UCSD-AML1 (cell line): ENCODE measurements at regions not wholly inside any gene's neighbourhood (a gene's known extent, or its start where the extent isn't known, plus 50 kb on each side); places are given as distances from the start of the nearest gene placed in this dataset.

Experiments
- DNase-seq: peaks from one replicate; lab custom pipeline; 2025; ENCODE audit not compliant: unreplicated experiment; lab: John Stamatoyannopoulos, UW

DNA sequence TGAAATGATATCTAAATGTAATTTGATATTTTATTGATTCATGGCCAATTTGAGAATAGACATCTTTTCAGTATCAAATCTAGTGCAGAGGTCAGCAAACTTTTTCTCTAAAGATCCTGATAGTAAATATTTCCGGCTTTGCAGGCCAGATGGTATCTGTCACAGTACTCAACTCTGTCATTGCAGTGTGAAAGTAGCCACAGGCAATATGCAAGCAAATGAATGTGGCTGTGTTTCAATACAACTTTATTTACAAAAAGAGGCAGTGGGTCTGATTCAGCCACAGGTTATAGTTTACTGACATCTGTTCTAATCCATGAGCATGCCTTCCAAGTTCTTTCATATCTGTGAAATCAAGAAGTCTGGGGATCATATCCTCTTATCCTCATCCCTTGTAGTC, 221.2 kb downstream of the PRDM2 start:
- no peak for DNase-seq

GRCh38 chr1:13922466-13923110, 222.6 kb downstream of the PRDM2 start:
- DNase-seq, result no peak

DNA sequence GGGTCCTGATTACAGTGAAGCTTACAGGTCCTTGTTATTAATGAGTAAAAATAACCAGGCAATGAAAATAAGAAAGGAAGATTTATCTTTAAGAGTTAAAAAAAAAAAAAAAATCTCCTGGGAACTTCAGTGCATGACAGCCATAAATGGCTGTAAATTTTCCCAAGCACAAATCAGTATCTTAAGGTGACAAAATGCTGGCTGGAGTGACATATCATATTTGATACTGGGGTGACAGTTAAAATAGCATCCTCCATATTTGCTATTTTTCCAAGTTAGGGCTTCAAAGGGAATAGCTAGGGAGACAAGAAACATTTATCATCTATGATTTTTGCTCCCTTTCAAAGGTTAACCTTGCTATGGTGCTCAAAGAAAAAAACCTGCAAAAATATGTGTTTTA, 226.6 kb downstream of the PRDM2 start:
- no peak for DNase-seq

GRCh38 chr1:13927736-13928135, 227.7 kb downstream of the PRDM2 start:
- DNase-seq, result no peak

- DNase-seq, result no peak
Measured at GRCh38 chr1:13929313-13929712, 229.3 kb downstream of the PRDM2 start.

- no peak for DNase-seq
Measured at GRCh38 chr1:13930151-13930550, 230.2 kb downstream of the PRDM2 start.

- no peak for DNase-seq
Measured at GRCh38 chr1:13931226-13931625, 231.2 kb downstream of the PRDM2 start.

DNA sequence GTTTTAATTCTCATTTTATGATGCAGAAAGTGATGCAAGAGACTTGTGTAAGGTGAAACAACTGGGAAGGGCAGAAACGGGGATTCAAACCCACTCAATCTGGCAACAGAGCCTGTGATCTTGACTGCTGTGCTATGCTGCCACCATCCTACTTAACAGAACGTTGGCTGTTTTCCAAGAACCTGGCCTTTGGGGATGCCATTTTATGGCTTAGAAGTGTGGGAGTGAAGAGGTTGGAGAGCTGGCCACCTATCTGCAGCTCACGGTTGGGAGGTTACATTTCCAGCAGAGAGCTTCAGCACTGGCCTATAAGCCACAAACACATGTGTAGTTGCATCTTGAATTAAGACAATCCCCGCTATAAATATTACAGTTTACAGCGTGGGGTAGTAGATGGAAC, 235.3 kb downstream of the PRDM2 start:
- DNase-seq, result no peak

DNA sequence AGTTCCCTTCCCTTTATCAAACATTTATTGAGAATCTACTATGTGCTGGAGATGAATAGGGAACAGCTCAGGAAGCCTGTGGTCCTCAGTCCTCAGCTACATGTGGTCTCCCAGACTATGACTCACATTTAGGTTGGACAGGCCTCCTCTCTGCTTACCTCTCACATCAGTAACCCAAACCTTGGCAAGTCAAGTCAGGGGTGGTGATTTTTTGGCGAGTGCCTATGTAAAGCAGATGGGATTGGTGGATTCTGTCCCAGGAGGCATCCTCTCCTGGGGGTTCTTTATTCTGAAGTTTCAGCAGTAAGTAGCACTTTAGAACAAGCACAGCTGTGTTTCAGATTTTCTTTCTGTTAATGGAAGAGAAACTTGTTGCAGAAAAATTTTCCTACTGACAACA, 241.3 kb downstream of the PRDM2 start:
- DNase-seq, result no peak

- DNase-seq, result no peak
Measured at GRCh38 chr1:13943055-13943454, 243.1 kb downstream of the PRDM2 start.

DNA sequence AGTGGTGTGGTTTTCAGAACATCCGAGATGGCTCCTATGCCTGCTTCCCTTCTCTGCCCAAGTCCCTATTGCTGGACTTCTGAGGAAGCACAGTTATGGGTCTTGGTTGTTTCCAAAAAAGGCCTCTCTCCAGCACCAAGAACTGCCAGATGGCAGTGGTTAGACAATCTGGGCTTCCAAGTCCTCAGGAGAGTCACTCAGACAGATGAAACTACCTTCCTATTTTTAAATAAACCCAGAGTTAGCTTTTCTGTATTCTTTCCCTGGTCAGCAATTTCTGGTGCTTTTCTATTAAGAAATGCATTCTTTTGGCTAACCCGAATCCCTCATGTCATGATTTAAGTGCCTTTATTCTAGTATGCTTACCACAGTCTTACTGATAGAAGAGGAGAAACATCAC, 245.9 kb downstream of the PRDM2 start:
- DNase-seq, result no peak

DNA sequence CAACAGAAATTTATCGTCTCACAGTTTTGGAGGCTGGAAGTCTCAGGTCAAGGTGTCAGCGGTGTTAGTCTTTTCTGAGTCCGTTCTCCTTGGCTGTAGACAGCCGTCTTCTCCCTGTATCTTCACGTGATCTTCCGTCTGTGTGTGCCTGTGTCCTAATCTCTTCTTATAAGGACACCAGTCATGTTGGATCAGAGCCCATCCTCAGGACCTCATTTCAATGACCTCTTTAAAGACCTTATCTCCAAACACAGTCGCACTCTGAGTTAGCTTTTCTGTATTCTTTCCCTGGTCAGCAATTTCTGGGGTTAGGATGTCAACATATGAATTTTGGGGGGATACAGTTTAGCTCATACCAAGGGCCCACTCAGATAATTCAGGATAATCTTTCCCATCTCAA, 247.7 kb downstream of the PRDM2 start:
- no peak for DNase-seq

DNA sequence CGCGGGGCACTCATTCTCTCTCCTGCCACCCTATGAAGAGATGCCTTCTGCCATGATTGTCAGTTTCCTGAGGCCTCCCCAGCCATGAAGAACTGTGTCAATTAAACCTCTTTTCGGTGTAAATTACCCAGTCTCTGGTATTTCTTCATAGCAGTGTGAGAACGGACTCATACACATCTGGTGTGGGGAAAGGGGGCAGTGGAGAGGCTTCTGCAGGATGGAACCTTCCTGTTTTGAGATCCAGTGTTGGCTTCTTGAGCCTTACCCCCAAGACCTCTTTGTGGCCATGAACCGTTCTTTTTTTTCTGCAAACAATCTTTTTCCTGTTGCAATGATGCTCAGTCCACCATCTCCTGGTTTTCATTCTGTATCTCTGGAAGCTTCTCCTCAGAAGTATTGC, 248.4 kb downstream of the PRDM2 start:
- no peak for DNase-seq

DNA sequence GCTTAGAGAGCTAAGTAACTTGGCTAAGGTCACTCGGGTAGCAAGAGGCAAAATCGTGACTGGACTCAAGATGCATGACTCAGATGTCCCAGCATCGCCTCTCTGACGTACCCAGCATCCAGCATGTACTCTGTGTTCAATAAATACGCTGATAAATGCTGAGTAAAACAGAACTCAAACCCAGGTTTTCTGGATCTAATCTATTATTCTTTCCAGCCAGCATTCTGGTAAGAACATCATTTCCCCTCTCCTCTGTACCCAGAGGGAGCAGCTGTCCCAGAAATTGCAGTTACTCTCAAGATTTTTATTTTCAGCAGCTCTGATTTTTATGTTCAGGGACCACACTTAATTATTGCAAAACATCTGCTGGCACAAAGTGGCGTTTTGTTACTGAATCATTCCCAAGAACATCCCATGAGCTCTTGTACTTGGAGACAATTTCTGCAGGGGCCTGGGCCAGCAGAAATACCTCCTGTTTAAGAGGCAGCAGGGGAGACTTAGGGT, 249.0 kb downstream of the PRDM2 start:
- DNase-seq, result no peak

- DNase-seq, result no peak
Measured at GRCh38 chr1:13949546-13949945, 249.6 kb downstream of the PRDM2 start.

DNA sequence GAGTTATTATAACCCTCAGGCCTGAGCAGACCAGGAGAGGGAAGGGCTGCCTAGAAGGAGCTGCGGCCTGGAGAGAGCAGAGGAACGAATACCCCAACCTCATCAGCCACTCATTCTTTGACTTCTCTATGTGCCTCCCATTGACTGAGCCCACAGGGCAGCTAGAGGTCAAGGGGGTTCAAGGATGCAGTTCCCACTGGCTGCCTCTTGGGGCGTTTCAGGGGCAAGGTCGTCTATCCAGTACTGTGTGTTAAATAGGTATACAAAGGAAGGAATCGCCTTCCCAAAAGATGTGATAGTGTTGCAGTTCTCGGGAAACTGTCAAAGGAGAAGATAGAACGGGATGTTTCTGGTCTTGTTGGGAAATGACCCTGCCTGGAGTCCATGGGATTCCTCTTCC, 250.6 kb downstream of the PRDM2 start:
- DNase-seq, result no peak

GRCh38 chr1:13951793-13952751, 252.1 kb downstream of the PRDM2 start:
- no peak for DNase-seq

- no peak for DNase-seq
Measured at GRCh38 chr1:13952985-13953384, 253.0 kb downstream of the PRDM2 start.

DNA sequence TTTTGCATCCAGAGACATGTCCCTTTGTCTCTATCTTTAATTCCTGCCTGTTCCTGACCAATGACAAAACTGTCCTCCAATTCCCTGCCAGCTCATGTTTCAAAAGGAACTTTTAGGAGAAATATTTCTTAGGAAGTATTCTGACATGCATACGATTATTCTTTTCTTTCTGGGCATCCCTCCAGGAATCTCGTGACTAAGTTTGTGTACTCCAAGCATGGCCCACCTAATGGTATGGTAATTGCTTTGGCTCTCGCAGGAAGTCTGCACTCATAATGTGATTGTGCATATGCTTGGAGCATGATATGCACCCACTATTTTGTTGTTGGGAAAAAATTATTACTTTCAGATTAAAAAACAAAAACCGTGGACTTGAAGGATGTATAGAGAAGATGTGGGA, 256.4 kb downstream of the PRDM2 start:
- DNase-seq, result no peak

GRCh38 chr1:13960375-13960987, 260.5 kb downstream of the PRDM2 start:
- peak; percentile 57 for DNase-seq

DNA sequence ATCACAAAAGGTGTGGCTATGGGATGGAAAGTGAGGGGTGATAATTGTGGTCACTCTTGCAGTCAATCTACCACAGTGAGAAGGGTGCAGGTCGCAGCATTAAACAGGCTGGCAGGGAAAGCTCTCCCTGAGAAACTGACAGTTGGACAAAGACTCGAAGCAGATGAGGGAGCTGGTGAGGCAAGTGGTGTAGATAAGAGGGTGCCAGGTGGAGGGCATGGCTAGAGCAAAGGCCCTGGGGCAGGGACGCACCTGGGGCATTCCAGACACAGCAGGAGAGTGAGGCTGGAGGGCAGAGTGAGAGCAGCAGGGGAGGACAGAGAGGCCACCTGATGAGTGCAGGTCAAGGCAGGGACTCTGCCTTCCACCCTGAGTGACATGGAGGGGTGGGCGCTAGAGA, 264.8 kb downstream of the PRDM2 start:
- DNase-seq, result no peak
